ENCODE measurements at regions not wholly inside any gene's neighbourhood (a gene's known extent, or its start where the extent isn't known, plus 50 kb on each side); places are given as distances from the start of the nearest gene placed in this dataset.

GRCh38 chr11:76607431-76607830, 63.1 kb downstream of the LRRC32 start:
- no peak overlapping the region for H3K27ac ChIP-seq
- CTCF ChIA-PET = no interaction called here
- DNase-seq (ENCODE audit: low spot score) = no peak
- POLR2A ChIA-PET (ENCODE audit: low non-redundant PET) = no interaction called here
- no peak for TF ChIP-seq CTCF (conservative IDR thresholded peaks at IDR 0.05; ENCODE audit: low read depth)

- DNase-seq (ENCODE audit: low spot score) = no peak
- H3K27ac ChIP-seq = no peak overlapping the region
- ChIA-PET CTCF (interaction anchor here (0.6 kb wide), 1 partner anchor 1153 kb away, joined by 5 read pairs; no protein-coding TSS in a partner anchor), POLR2A (ENCODE audit: low non-redundant PET) (no interaction called here)
- no peak for TF ChIP-seq CTCF (conservative IDR thresholded peaks at IDR 0.05; ENCODE audit: low read depth)
Observed at GRCh38 chr11:76605338-76606074, 65.0 kb downstream of the LRRC32 start.

- POLR2A ChIA-PET (ENCODE audit: low non-redundant PET) = no interaction called here
- DNase-seq (ENCODE audit: low spot score) = no peak
- TF ChIP-seq CTCF (conservative IDR thresholded peaks at IDR 0.05; ENCODE audit: low read depth) = no peak
- CTCF ChIA-PET = no interaction called here
- no peak overlapping the region for H3K27ac ChIP-seq
Observed at GRCh38 chr11:76604626-76605241, 65.8 kb downstream of the LRRC32 start.

GRCh38 chr11:76604081-76604625, 66.4 kb downstream of the LRRC32 start:
- H3K27ac ChIP-seq = no peak overlapping the region
- DNase-seq (ENCODE audit: low spot score) = no peak
- ChIA-PET CTCF (interaction anchor here (0.5 kb wide), 1 partner anchor 419 kb away, joined by 4 read pairs; no protein-coding TSS in a partner anchor), POLR2A (ENCODE audit: low non-redundant PET) (no interaction called here)
- no peak for TF ChIP-seq CTCF (conservative IDR thresholded peaks at IDR 0.05; ENCODE audit: low read depth)

GRCh38 chr11:76603202-76603601, 67.3 kb downstream of the LRRC32 start:
- ChIA-PET CTCF (no interaction called here), POLR2A (ENCODE audit: low non-redundant PET) (no interaction called here)
- H3K27ac ChIP-seq = no peak overlapping the region
- TF ChIP-seq CTCF (conservative IDR thresholded peaks at IDR 0.05; ENCODE audit: low read depth) = no peak
- no peak for DNase-seq (ENCODE audit: low spot score)
